ENCODE measurements at regions not wholly inside any gene's neighbourhood (a gene's known extent, or its start where the extent isn't known, plus 50 kb on each side); places are given as distances from the start of the nearest gene placed in this dataset.

GRCh38 chr1:34460193-34460592, 283.5 kb downstream of the C1orf94 start:
- DNase-seq (ENCODE audit: extremely low read depth in 1 of 2, low read depth in 1 of 2): peak; percentile 8 to 42

- DNase-seq (ENCODE audit: extremely low read depth in 1 of 2, low read depth in 1 of 2): no peak
Observed at GRCh38 chr1:34470401-34470800, 284.4 kb upstream of the GJB5 start.

- no peak for DNase-seq (ENCODE audit: extremely low read depth in 1 of 2, low read depth in 1 of 2)
Observed at GRCh38 chr1:34474566-34474965, 280.3 kb upstream of the GJB5 start.

GRCh38 chr1:34476371-34476770, 278.5 kb upstream of the GJB5 start:
- no peak for DNase-seq (ENCODE audit: extremely low read depth in 1 of 2, low read depth in 1 of 2)

GRCh38 chr1:34477632-34478141, 277.2 kb upstream of the GJB5 start:
- no peak for DNase-seq (ENCODE audit: extremely low read depth in 1 of 2, low read depth in 1 of 2)

- DNase-seq (ENCODE audit: extremely low read depth in 1 of 2, low read depth in 1 of 2): no peak
Observed at GRCh38 chr1:34478515-34479076, 276.3 kb upstream of the GJB5 start.

- no peak for DNase-seq (ENCODE audit: extremely low read depth in 1 of 2, low read depth in 1 of 2)
Observed at GRCh38 chr1:34479731-34480130, 275.1 kb upstream of the GJB5 start.

- DNase-seq (ENCODE audit: extremely low read depth in 1 of 2, low read depth in 1 of 2): no peak
Observed at GRCh38 chr1:34488080-34488708, 266.7 kb upstream of the GJB5 start.

- no peak for DNase-seq (ENCODE audit: extremely low read depth in 1 of 2, low read depth in 1 of 2)
Observed at GRCh38 chr1:34500451-34500850, 254.4 kb upstream of the GJB5 start.

- no peak for DNase-seq (ENCODE audit: extremely low read depth in 1 of 2, low read depth in 1 of 2)
Observed at GRCh38 chr1:34511802-34512201, 243.0 kb upstream of the GJB5 start.

- DNase-seq (ENCODE audit: extremely low read depth in 1 of 2, low read depth in 1 of 2): no peak
Observed at GRCh38 chr1:34518146-34518699, 236.6 kb upstream of the GJB5 start.

GRCh38 chr1:34520111-34520510, 234.7 kb upstream of the GJB5 start:
- no peak for DNase-seq (ENCODE audit: extremely low read depth in 1 of 2, low read depth in 1 of 2)

GRCh38 chr1:34524783-34525182, 230.1 kb upstream of the GJB5 start:
- DNase-seq (ENCODE audit: extremely low read depth in 1 of 2, low read depth in 1 of 2): no peak

- no peak for DNase-seq (ENCODE audit: extremely low read depth in 1 of 2, low read depth in 1 of 2)
Observed at GRCh38 chr1:34529935-34530859, 224.7 kb upstream of the GJB5 start.

- DNase-seq (ENCODE audit: extremely low read depth in 1 of 2, low read depth in 1 of 2): no peak
Observed at GRCh38 chr1:34532113-34532512, 222.7 kb upstream of the GJB5 start.

GRCh38 chr1:34538481-34538880, 216.4 kb upstream of the GJB5 start:
- DNase-seq (ENCODE audit: extremely low read depth in 1 of 2, low read depth in 1 of 2): no peak

- no peak for DNase-seq (ENCODE audit: extremely low read depth in 1 of 2, low read depth in 1 of 2)
Observed at GRCh38 chr1:34547046-34547674, 207.7 kb upstream of the GJB5 start.

- DNase-seq (ENCODE audit: extremely low read depth in 1 of 2, low read depth in 1 of 2): no peak
Observed at GRCh38 chr1:34549199-34549598, 205.6 kb upstream of the GJB5 start.

GRCh38 chr1:34578306-34578705, 176.5 kb upstream of the GJB5 start:
- DNase-seq (ENCODE audit: extremely low read depth in 1 of 2, low read depth in 1 of 2): no peak

- DNase-seq (ENCODE audit: extremely low read depth in 1 of 2, low read depth in 1 of 2): no peak
Observed at GRCh38 chr1:34582356-34582755, 172.5 kb upstream of the GJB5 start.

GRCh38 chr1:34587761-34588160, 167.1 kb upstream of the GJB5 start:
- DNase-seq (ENCODE audit: extremely low read depth in 1 of 2, low read depth in 1 of 2): no peak

Measured in stimulated activated CD8-positive, alpha-beta memory T cell treated with anti-CD3 and anti-CD28 coated beads, Interleukin-7, amount 100 ng/mL, for 48 hours (primary cell).